K562 (cell line): ENCODE measurements at regions not wholly inside any gene's neighbourhood (a gene's known extent, or its start where the extent isn't known, plus 50 kb on each side); places are given as distances from the start of the nearest gene placed in this dataset.

Source experiments
- ATAC-seq: fragments of 200-7000 bp; cut with Tn5 transposase; 3 replicates; pipeline ENCODE4 v1.9.1; 2020; ENCODE audit warnings: moderate library complexity
- BruUV-seq: library from RNA; stranded (reverse); fragments of 400-500 nt; replicated peaks from 2 replicates; lab custom pipeline; 2021; lab: Mats Ljungman, UMichigan
- CTCF ChIA-PET: fragments of 300-600 bp; formaldehyde crosslinking; extraction: SDS; loops from one replicate; lab custom pipeline; 2021; ENCODE audit warnings: low intra/inter-chr PET ratio; lab: Yijun Ruan, JAX
- POLR2A ChIA-PET: fragments of 300-600, 350-650 bp; sonication (Branson Sonifier 250); formaldehyde crosslinking; extraction: SDS; loops from one replicate; lab custom pipeline; 2021; ENCODE audit warnings: antibody characterized with exemption, inconsistent platforms; lab: Yijun Ruan, JAX
- DNase-seq, 4 experiments: peaks; one replicate each; pipeline versions ENCODE4 v3.0.0 to v3.0.0-alpha.2; 2011 to 2018; ENCODE audit warnings: low spot score in 3 of 4, mixed read lengths in 3 of 4; ENCODE audit errors: extremely low read depth in 1 of 4
- FAIRE-seq: peaks from 2 replicates; lab custom pipeline; 2011; peaks lifted over from hg19 to GRCh38; lab: Jason Lieb, UNC
- H2AFZ ChIP-seq: 2 replicates; pipeline ENCODE4 v1.6.0; 2011; ENCODE audit warnings: low read depth, low read length, control low read depth, inconsistent platforms
- H3K27ac ChIP-seq: fragments of 200-600 bp; 3 replicates; pipeline ENCODE4 v1.8.0; 2011; ENCODE audit warnings: low read depth, mild to moderate bottlenecking, control low read depth, inconsistent platforms, low read length, moderate library complexity, mixed read lengths; ENCODE audit errors: extremely low read depth
- H3K27me3 ChIP-seq, 2 experiments: fragments of 300-600 bp in 1 of 2; 2 replicates in 1 of 2; 3 replicates in 1 of 2; pipeline versions ENCODE4 v1.6.0 to v1.8.0; 2011; ENCODE audit warnings: inconsistent platforms in 2 of 2, low read length in 2 of 2, mild to moderate bottlenecking in 1 of 2, mixed read lengths in 1 of 2, moderate library complexity in 1 of 2; ENCODE audit not compliant: control insufficient read depth in 2 of 2, insufficient read depth in 2 of 2
- H3K36me3 ChIP-seq: fragments of 300-600 bp; 3 replicates; pipeline ENCODE4 v1.8.0; 2011; ENCODE audit warnings: mild to moderate bottlenecking, low read length, inconsistent platforms; ENCODE audit not compliant: control insufficient read depth, insufficient read depth
- H3K4me1 ChIP-seq, 2 experiments: fragments of 200-600 bp in 1 of 2; replicated peaks in 1 of 2; 2 replicates in 1 of 2; 3 replicates in 1 of 2; pipeline versions ENCODE4 v1.5.1 to v1.8.0; 2011; ENCODE audit warnings: inconsistent platforms in 2 of 2, low read length in 2 of 2, mild to moderate bottlenecking in 1 of 2, mixed read lengths in 1 of 2, moderate library complexity in 1 of 2; ENCODE audit not compliant: control insufficient read depth in 2 of 2, insufficient read depth in 2 of 2
- H3K4me2 ChIP-seq: 2 replicates; pipeline ENCODE4 v1.6.1; 2011; ENCODE audit warnings: low read length, control low read depth, inconsistent platforms, mixed read lengths; ENCODE audit not compliant: insufficient read depth
- H3K4me3 ChIP-seq: fragments of 200-600 bp; sonication (generic), shearing (Covaris generic); 2 replicates; pipeline ENCODE4 v1.5.1; 2016; ENCODE audit warnings: control low read depth, inconsistent platforms
- H3K79me2 ChIP-seq: fragments of 200-600 bp; 3 replicates; pipeline ENCODE4 v1.8.0; 2011; ENCODE audit warnings: low read length, inconsistent platforms; ENCODE audit not compliant: control insufficient read depth, insufficient read depth
- H3K9ac ChIP-seq, 2 experiments: 2 replicates each; pipeline versions ENCODE4 v1.6.0 to v1.6.1; 2011; ENCODE audit warnings: low read depth in 2 of 2, low read length in 2 of 2, control low read depth in 1 of 2, inconsistent platforms in 1 of 2, mild to moderate bottlenecking in 1 of 2, mixed read lengths in 1 of 2; ENCODE audit not compliant: insufficient read depth in 1 of 2
- H3K9me1 ChIP-seq: one replicate; pipeline ENCODE4 v1.6.0; 2011; ENCODE audit warnings: inconsistent platforms, mild to moderate bottlenecking, low read length, moderate library complexity; ENCODE audit not compliant: control insufficient read depth, insufficient read depth
- H3K9me3 ChIP-seq: replicated peaks from 2 replicates; pipeline ENCODE4 v1.5.1; 2011; ENCODE audit warnings: low read depth, low read length, inconsistent platforms; ENCODE audit not compliant: control insufficient read depth, insufficient read depth
- H4K20me1 ChIP-seq: replicated peaks from 2 replicates; pipeline ENCODE4 v1.6.1; 2011; ENCODE audit warnings: low read length, inconsistent platforms, mixed read lengths; ENCODE audit not compliant: control insufficient read depth, insufficient read depth
- HINFP ChIP-seq: fragments of 450-650 bp; conservative IDR thresholded peaks from 2 replicates; pipeline ENCODE4 v1.6.1; 2016; ENCODE audit warnings: missing genetic modification characterization, low read depth, mild to moderate bottlenecking, control low read depth, missing compliant biosample characterization
- HNRNPK ChIP-seq: fragments of 200-400 bp; formaldehyde crosslinking; IDR thresholded peaks from one replicate; pipeline ENCODE4 v1.6.1; 2018; ENCODE audit warnings: mild to moderate bottlenecking, low read depth, low read length; ENCODE audit not compliant: poor library complexity, severe bottlenecking
- HNRNPL ChIP-seq: fragments of 200-400 bp; formaldehyde crosslinking; IDR thresholded peaks from 2 replicates; pipeline ENCODE4 v1.6.1; 2017; ENCODE audit warnings: low read depth, mild to moderate bottlenecking, low read length
- KDM2B ChIP-seq: fragments of 250-450 bp; sonication (Bioruptor Pico); IDR thresholded peaks from 2 replicates; pipeline ENCODE4 v1.8.0; 2021; ENCODE audit warnings: mild to moderate bottlenecking, moderate library complexity
- RBM14 ChIP-seq: fragments of 200-400 bp; formaldehyde crosslinking; IDR thresholded peaks from 2 replicates; pipeline ENCODE4 v1.6.1; 2018; ENCODE audit warnings: low read depth, mild to moderate bottlenecking, low read length, moderate library complexity, borderline replicate concordance; ENCODE audit not compliant: insufficient read depth
- SP1 ChIP-seq: sonication (generic); formaldehyde crosslinking; IDR thresholded peaks from 2 replicates; pipeline ENCODE4 v1.8.1; 2022; ENCODE audit warnings: mild to moderate bottlenecking, missing genetic modification reagents
- TCF3 ChIP-seq: sonication (generic); formaldehyde crosslinking; IDR thresholded peaks from 2 replicates; pipeline ENCODE4 v1.4.0; 2020; ENCODE audit warnings: mild to moderate bottlenecking, missing genetic modification reagents
- ZBTB12 ChIP-seq: fragments of 250-450 bp; sonication (Bioruptor Pico); IDR thresholded peaks from 2 replicates; pipeline ENCODE4 v1.4.0; 2020
- ZFX ChIP-seq: sonication (generic); formaldehyde crosslinking; IDR thresholded peaks from 2 replicates; pipeline ENCODE4 v1.8.0; 2022; ENCODE audit warnings: mild to moderate bottlenecking, missing genetic modification reagents, moderate library complexity
- ZMIZ1 ChIP-seq, 2 experiments: fragments of 150-350 bp in 1 of 2; IDR thresholded peaks; 2 replicates each; pipeline ENCODE4 v1.6.1; 2012 to 2016; ENCODE audit warnings: low read depth in 2 of 2, low read length in 2 of 2, mild to moderate bottlenecking in 1 of 2, moderate library complexity in 1 of 2
- ZNF263 ChIP-seq: sonication (generic); formaldehyde crosslinking; IDR thresholded peaks from 2 replicates; pipeline ENCODE4 v1.8.0; 2022; ENCODE audit warnings: mild to moderate bottlenecking, missing genetic modification reagents, borderline replicate concordance
- ZNF79 ChIP-seq: fragments of 250-450 bp; sonication (Bioruptor Pico); IDR thresholded peaks from 2 replicates; pipeline ENCODE4 v1.4.0; 2020; ENCODE audit warnings: low read depth, mild to moderate bottlenecking, moderate library complexity
- WGBS: fragments of 100-300 bp; shearing (Covaris generic); methylation state at CpG from one replicate; pipeline ENCODE4 v1.1.6; 2016; ENCODE audit warnings: low coverage, mixed read lengths; ENCODE audit not compliant: insufficient coverage; ENCODE audit errors: missing lambda C conversion rate; 5-methylcytosine and 5-hydroxymethylcytosine counted together
- in situ Hi-C: fragments of 300-500 bp; cut with MboI; formaldehyde crosslinking; loops from 4 replicates; pipeline ENCODE4 v1.15.0; 2018; ENCODE audit warnings: inconsistent platforms, mixed read lengths
- intact Hi-C: fragments of 100-400 bp; cut with micrococcal nuclease; formaldehyde crosslinking; loops from 2 replicates; pipeline ENCODE4 v1.14.2; 2022
- TF ChIP-seq, protein P1 (sequence below), 2 experiments: fragments of 250-450 bp in 1 of 2; fragments of 450-650 bp in 1 of 2; sonication (Bioruptor Pico) in 1 of 2; IDR thresholded peaks; 2 replicates each; pipeline versions ENCODE4 v1.6.1 to v1.8.0; 2016 to 2021; ENCODE audit warnings: mild to moderate bottlenecking in 2 of 2, moderate library complexity in 2 of 2, missing compliant biosample characterization in 1 of 2, missing genetic modification characterization in 1 of 2
- TF ChIP-seq, protein P2 (sequence below), 3 experiments: fragments of 200-800 bp in 1 of 3; sonication (Bioruptor generic) in 1 of 3; sonication (generic) in 1 of 3; formaldehyde crosslinking in 1 of 3; IDR thresholded peaks; 2 replicates each; pipeline versions ENCODE4 v1.6.1 to v1.8.0; 2016 to 2022; ENCODE audit warnings: mild to moderate bottlenecking in 2 of 3, missing compliant biosample characterization in 2 of 3, missing genetic modification characterization in 2 of 3, missing genetic modification reagents in 1 of 3

DNA sequence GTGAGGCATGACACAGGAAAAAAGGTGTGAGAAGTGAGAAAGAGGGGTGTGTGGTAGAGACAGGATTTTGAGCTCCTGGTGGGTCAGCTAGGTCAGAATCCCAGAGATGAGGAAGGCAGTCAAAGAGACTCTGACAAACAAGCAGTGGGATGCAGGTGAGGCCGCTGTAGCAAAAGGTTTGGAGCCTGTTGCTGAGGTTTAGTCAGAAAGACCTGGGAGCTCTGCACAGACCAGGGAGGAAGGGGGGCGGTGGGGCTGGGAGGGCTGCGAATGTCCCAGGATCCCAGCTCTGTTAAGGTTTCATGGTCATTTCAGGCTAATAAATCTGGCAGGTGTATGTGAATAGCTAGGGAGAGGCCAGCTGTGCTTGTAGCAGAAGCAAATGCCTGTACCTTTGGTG, 373.9 kb upstream of the SYNCRIP start:
- CTCF ChIA-PET, result no interaction called here
- no TSS peak for BruUV-seq
- TF ChIP-seq, protein P1, sequence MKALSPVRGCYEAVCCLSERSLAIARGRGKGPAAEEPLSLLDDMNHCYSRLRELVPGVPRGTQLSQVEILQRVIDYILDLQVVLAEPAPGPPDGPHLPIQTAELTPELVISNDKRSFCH (CRISPR knock-in tag; IDR thresholded peaks at IDR 0.05), result no peak
- TF ChIP-seq, protein P1 (tag; IDR thresholded peaks at IDR 0.05), result no peak
- TF ChIP-seq ZFX (CRISPR knock-in tag), result no peak
- TF ChIP-seq HINFP (tag), result no peak
- TF ChIP-seq SP1 (CRISPR knock-in tag), result no peak
- TF ChIP-seq TCF3 (CRISPR knock-in tag), result no peak
- no peak for TF ChIP-seq ZMIZ1 (IDR thresholded peaks at IDR 0.05; ENCODE audit: low read depth in 2 of 2, low read length in 2 of 2)
- no peak for TF ChIP-seq KDM2B
- TF ChIP-seq, protein P2, sequence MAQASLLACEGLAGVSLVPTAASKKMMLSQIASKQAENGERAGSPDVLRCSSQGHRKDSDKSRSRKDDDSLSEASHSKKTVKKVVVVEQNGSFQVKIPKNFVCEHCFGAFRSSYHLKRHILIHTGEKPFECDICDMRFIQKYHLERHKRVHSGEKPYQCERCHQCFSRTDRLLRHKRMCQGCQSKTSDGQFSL (CRISPR knock-in tag; IDR thresholded peaks at IDR 0.05), result no peak
- TF ChIP-seq, protein P2 (tag; IDR thresholded peaks at IDR 0.05), result no peak
- no peak for TF ChIP-seq RBM14
- no peak for TF ChIP-seq ZNF263 (CRISPR knock-in tag)
- no peak for TF ChIP-seq HNRNPK
- TF ChIP-seq HNRNPL, result no peak
- no peak for TF ChIP-seq ZBTB12 (CRISPR knock-in tag)
- TF ChIP-seq ZNF79 (CRISPR knock-in tag), result no peak

More for the DNA sequence above, 373.9 kb upstream of the SYNCRIP start:
- DNase-seq (no peak), FAIRE-seq (no peak), ATAC-seq (no peak)
- Histone ChIP-seq H3K27me3 (no peaks in the 10 kb centered on the region), H3K36me3 (no peaks in the 10 kb centered on the region), H4K20me1 (no peaks in the 10 kb centered on the region), H3K9me3 (no peaks in the 10 kb centered on the region), H3K4me1 (no peaks in the 10 kb centered on the region), H3K27ac (no peak overlapping the region), H2AFZ (no peak overlapping the region), H3K9me1 (no peaks in the 10 kb centered on the region), H3K4me3 (no peak overlapping the region), H3K79me2 (no peaks in the 10 kb centered on the region), H3K4me2 (no peak overlapping the region), H3K9ac (no peak overlapping the region)
- 0% methylated on average over 1 of the region's 3 CpGs for WGBS
- intact Hi-C loops (no loop called here), in situ Hi-C loops (no loop called here)
- POLR2A ChIA-PET, result interaction anchor here (1.2 kb wide), 1 partner anchor 13 kb away, joined by 3 read pairs; no protein-coding TSS in a partner anchor
